ENCODE measurements at regions not wholly inside any gene's neighbourhood (a gene's known extent, or its start where the extent isn't known, plus 50 kb on each side); places are given as distances from the start of the nearest gene placed in this dataset.

- Mint-ChIP-seq H3K27me3 (peaks cover 5% of the 10 kb centered on the region), H3K4me3 (no peak overlapping the region), H3K9me3 (no peaks in the 10 kb centered on the region), H3K4me1 (no peaks in the 10 kb centered on the region), H3K27ac (no peak overlapping the region), H3K36me3 (ENCODE audit: low read depth) (no peaks in the 10 kb centered on the region)
- no peak for TF ChIP-seq CTCF (IDR thresholded peaks at IDR 0.05)
- POLR2A ChIA-PET: no interaction called here
- intact Hi-C loops (cut with micrococcal nuclease): no loop called here
- CTCF ChIA-PET: no interaction called here
- DNase-seq: no peak
- no peak for ATAC-seq (ENCODE audit: low read depth)
These were observed 494.4 kb upstream of the B3GAT1 start for GRCh38 chr11:134906356-134906955.

GRCh38 chr11:134905928-134906327, 493.9 kb upstream of the B3GAT1 start:
- intact Hi-C loops (cut with micrococcal nuclease): no loop called here
- Mint-ChIP-seq H3K36me3 (ENCODE audit: low read depth) (no peaks in the 10 kb centered on the region), H3K27ac (no peak overlapping the region), H3K27me3 (peaks cover 5% of the 10 kb centered on the region), H3K4me3 (no peak overlapping the region), H3K4me1 (no peaks in the 10 kb centered on the region), H3K9me3 (no peaks in the 10 kb centered on the region)
- ATAC-seq (ENCODE audit: low read depth) (no peak), DNase-seq (no peak)
- ChIA-PET CTCF (no interaction called here), POLR2A (no interaction called here)
- no peak for TF ChIP-seq CTCF (IDR thresholded peaks at IDR 0.05)

GRCh38 chr11:134905517-134905916, 493.5 kb upstream of the B3GAT1 start:
- Mint-ChIP-seq H3K4me1 (no peaks in the 10 kb centered on the region), H3K27me3 (peaks cover 5% of the 10 kb centered on the region), H3K4me3 (no peak overlapping the region), H3K36me3 (ENCODE audit: low read depth) (no peaks in the 10 kb centered on the region), H3K9me3 (no peaks in the 10 kb centered on the region), H3K27ac (no peak overlapping the region)
- ChIA-PET POLR2A (no interaction called here), CTCF (no interaction called here)
- ATAC-seq (ENCODE audit: low read depth) (no peak), DNase-seq (no peak)
- intact Hi-C loops (cut with micrococcal nuclease): no loop called here
- no peak for TF ChIP-seq CTCF (IDR thresholded peaks at IDR 0.05)

GRCh38 chr11:134904103-134904790, 492.2 kb upstream of the B3GAT1 start:
- H3K36me3 Mint-ChIP-seq (ENCODE audit: low read depth): no peaks in the 10 kb centered on the region
- H3K4me1 Mint-ChIP-seq: no peaks in the 10 kb centered on the region
- ATAC-seq (ENCODE audit: low read depth) (no peak), DNase-seq (no peak)
- H3K4me3 Mint-ChIP-seq: no peak overlapping the region
- ChIA-PET POLR2A (no interaction called here), CTCF (no interaction called here)
- no peak overlapping the region for H3K27ac Mint-ChIP-seq
- no peaks in the 10 kb centered on the region for H3K9me3 Mint-ChIP-seq
- TF ChIP-seq CTCF (IDR thresholded peaks at IDR 0.05): no peak
- H3K27me3 Mint-ChIP-seq: peaks cover 5% of the 10 kb centered on the region
- intact Hi-C loops (cut with micrococcal nuclease): no loop called here

- Mint-ChIP-seq H3K9me3 (no peaks in the 10 kb centered on the region), H3K4me3 (no peak overlapping the region), H3K27ac (no peak overlapping the region), H3K36me3 (ENCODE audit: low read depth) (no peaks in the 10 kb centered on the region), H3K4me1 (no peaks in the 10 kb centered on the region), H3K27me3 (peaks cover 7% of the 10 kb centered on the region)
- POLR2A ChIA-PET: no interaction called here
- intact Hi-C loops (cut with micrococcal nuclease): no loop called here
- ATAC-seq (ENCODE audit: low read depth) (no peak), DNase-seq (no peak)
- CTCF ChIA-PET: no interaction called here
- no peak for TF ChIP-seq CTCF (IDR thresholded peaks at IDR 0.05)
These were observed 490.2 kb upstream of the B3GAT1 start for GRCh38 chr11:134901955-134902918.
